Right lobe of liver (tissue), 4 donors: ENCODE measurements at regions not wholly inside any gene's neighbourhood (a gene's known extent, or its start where the extent isn't known, plus 50 kb on each side); places are given as distances from the start of the nearest gene placed in this dataset.

Experiments used
- CTCF ChIP-seq, 4 donors: fragments of 200-600 bp in 3 of 4; fragments of 450-650 bp in 1 of 4; IDR thresholded peaks; one replicate each; pipeline versions ENCODE4 v1.5.1 to v1.8.0; 2016 to 2022; ENCODE audit warnings: antibody characterized with exemption in 4 of 4, mild to moderate bottlenecking in 2 of 4
- POLR2A ChIP-seq: fragments of 450-650 bp; IDR thresholded peaks from one replicate; pipeline ENCODE4 v1.6.1; 2017; ENCODE audit warnings: antibody characterized with exemption, mild to moderate bottlenecking
- donor health status: DM: no; HTN: no; CAD: no.
- donor health status: DM: no; HTN: no; CAD: no.
- donor health status: DM: no; HTN: yes; CAD: no.

GRCh38 chr20:7302250-7302649, 534.8 kb downstream of the BMP2 start:
- TF ChIP-seq CTCF (IDR thresholded peaks at IDR 0.05) (no peak), POLR2A (no peak)
